GM18505 (cell line): ENCODE measurements at regions not wholly inside any gene's neighbourhood (a gene's known extent, or its start where the extent isn't known, plus 50 kb on each side); places are given as distances from the start of the nearest gene placed in this dataset.

Experiments
- ATAC-seq: cut with Tn5 transposase; IDR thresholded peaks from one replicate; pipeline ENCODE4 v1.9.1; 2021; ENCODE audit not compliant: unreplicated experiment
- POLR2A ChIP-seq: IDR thresholded peaks from 4 replicates; pipeline ENCODE4 v1.6.1; 2011; ENCODE audit warnings: borderline replicate concordance; ENCODE audit not compliant: insufficient read depth, insufficient read length; ENCODE audit errors: extremely low read depth

DNA sequence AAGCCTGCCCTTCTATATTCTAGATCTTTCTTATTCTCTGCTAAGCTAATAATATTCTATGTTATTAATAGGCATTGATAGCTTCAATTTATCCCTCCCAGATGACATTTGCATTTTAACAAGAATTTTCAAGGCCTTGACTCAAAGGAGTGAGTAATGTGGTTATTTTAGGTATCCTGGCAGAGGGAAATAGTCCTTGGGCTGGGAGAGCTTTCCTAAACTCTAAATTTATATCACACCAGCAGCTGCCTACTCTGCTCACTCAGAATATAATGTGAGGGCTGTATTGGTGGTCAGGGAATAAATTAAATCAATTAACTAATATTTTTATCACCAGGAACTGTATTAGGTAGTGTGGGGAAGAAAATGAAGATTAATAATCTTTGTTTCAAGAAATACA is 74.8 kb upstream of the ADAM23 start:
- no peak for TF ChIP-seq POLR2A
- ATAC-seq, result no peak

GRCh38 chr2:206368933-206369569 is 74.3 kb upstream of the ADAM23 start:
- ATAC-seq, result no peak
- no peak for TF ChIP-seq POLR2A

DNA sequence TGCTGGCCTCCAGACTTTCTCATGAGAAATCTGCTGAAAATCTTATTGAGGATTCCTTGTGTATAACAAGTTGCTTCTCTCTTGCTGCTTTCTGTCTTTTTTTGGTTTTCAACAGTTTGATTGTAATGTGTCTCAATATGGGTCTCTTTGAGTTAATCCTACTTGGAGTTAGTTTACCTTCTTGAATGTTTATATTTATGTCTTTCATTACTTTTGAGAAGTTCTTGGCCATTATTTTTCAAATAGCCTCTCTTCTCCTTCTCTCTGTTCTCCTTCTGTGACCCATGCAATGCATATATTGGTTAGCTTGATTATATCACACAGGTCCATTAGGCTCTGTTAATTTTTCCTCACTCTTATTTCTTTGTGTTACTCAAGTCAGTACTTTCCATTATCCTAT is 67.4 kb upstream of the ADAM23 start:
- no peak for ATAC-seq
- no peak for TF ChIP-seq POLR2A

DNA sequence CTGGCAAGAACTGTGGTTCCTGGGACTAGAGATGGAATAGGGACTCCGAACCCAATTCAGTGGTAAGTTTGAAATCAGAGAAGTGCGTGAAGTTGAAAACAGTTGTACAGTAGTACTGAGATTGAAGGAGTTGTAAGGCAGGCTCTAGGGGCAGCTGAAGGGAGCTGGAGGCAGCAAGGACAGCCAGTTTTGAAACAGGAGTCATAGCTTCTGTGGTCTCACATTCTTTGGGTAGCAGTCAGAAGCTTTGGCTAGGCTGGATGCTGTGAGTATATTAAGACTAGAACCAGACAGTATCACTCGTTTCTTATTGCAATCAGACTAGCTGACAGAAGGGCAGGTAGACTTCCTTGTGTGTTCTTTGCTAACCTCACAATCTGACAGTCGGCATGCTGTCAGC is 64.5 kb upstream of the ADAM23 start:
- no peak for TF ChIP-seq POLR2A
- ATAC-seq, result no peak

- no peak for ATAC-seq
- TF ChIP-seq POLR2A, result no peak
These were observed 64.1 kb upstream of the ADAM23 start for GRCh38 chr2:206379266-206379665.

DNA sequence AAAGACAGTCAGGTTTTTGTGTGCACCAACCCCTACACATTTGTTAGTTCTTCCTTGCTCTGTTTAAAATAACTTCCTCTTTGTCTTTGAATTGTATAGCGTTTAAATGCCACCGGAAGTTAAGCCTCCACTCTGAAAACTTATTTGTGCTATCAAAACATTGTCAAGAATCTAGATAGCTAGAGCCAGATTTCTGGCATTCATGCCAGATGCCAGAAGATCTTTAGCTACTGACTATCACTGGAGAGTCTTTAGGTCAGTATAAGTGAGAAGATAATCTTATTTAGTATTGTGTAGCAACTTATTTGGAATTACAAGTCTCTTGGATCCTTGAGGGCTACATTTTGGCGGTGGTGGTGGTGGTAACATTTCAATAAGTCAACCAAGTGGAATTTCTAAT is 63.4 kb upstream of the ADAM23 start:
- TF ChIP-seq POLR2A, result no peak

GRCh38 chr2:206381881-206382280 is 61.5 kb upstream of the ADAM23 start:
- ATAC-seq, result no peak
- TF ChIP-seq POLR2A, result no peak

More for the DNA sequence above, 63.4 kb upstream of the ADAM23 start:
- no peak for ATAC-seq

DNA sequence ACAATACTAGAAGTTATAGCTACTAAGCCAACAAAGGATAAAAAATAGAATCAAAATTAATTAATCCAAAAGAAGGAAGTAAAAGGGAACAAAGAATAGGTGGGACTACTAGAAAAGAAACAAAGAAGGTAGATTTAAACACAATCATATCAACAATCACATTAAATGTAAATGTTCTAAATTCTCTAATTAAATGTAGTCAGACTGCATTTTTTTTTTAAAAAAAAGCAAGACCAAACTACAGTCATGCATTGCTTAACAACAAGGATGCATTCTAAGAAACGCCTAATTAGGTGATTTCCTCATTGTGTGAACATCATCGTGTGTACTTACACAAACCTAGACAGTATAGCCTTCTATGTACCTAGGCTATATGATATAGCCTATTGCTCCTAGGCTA is 59.7 kb upstream of the ADAM23 start:
- ATAC-seq, result no peak
- no peak for TF ChIP-seq POLR2A

- no peak for TF ChIP-seq POLR2A
These were observed 55.5 kb upstream of the ADAM23 start for GRCh38 chr2:206387808-206388207.

DNA sequence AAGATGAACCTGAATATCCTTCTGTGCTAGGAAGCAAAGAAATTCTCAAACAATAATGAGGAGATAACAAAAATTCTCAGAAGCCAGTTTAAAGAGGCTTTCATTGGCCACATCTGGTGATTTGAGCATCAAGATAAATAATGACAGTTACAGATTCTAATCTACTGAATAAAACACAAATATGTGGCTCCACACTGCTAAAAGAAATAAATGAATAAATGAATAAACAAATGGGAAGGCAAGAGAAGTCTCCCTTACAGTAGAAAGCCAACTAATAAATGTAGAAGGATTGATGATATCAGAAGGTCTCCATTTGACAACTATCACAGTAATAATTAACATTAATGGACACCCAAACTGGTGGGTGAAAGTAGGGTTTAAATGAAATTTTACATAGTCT is 54.6 kb upstream of the ADAM23 start:
- no peak for ATAC-seq
- TF ChIP-seq POLR2A, result no peak

More at GRCh38 chr2:206387808-206388207, 55.5 kb upstream of the ADAM23 start:
- no peak for ATAC-seq

GRCh38 chr2:206389164-206389563 is 54.2 kb upstream of the ADAM23 start:
- ATAC-seq, result no peak
- TF ChIP-seq POLR2A, result no peak

DNA sequence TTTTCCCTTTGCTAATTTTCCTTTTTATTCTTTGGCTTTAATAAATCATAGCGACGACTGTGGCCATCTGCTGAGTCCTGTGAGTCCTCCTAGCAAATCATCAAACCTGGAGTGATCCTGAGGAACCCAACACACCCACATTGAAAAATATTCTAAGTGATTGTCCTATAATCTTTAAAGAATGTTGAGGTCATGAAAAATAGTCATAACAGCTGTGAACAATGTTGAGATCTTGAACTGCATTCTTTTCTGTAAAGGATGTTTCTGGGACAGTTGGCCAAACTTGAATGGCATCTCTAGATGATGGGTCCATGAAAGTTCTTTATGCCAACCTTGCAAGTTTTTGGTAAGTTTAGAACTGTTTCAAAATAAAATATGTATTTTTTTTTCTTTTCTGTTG is 53.2 kb upstream of the ADAM23 start:
- no peak for ATAC-seq
- no peak for TF ChIP-seq POLR2A

GRCh38 chr2:206392118-206392517 is 51.2 kb upstream of the ADAM23 start:
- peak; percentile 92 for ATAC-seq
- no peak for TF ChIP-seq POLR2A
